Spinal cord (tissue), 9 donors: ENCODE measurements at regions not wholly inside any gene's neighbourhood (a gene's known extent, or its start where the extent isn't known, plus 50 kb on each side); places are given as distances from the start of the nearest gene placed in this dataset.

Experiments
- DNase-seq, 6 donors: peaks; one replicate each; pipeline versions ENCODE4 v3.0.0 to v3.0.0-alpha.2; 2013 to 2015; ENCODE audit warnings: low spot score in 6 of 6, low read depth in 4 of 6
- H3K27ac ChIP-seq: one replicate; pipeline ENCODE4 v1.5.1; 2013; ENCODE audit warnings: low read depth, low read length, control low read depth
- H3K27me3 ChIP-seq: one replicate; pipeline ENCODE4 v1.6.1; 2013; ENCODE audit warnings: low read length; ENCODE audit not compliant: control insufficient read depth, insufficient read depth
- H3K36me3 ChIP-seq: one replicate; pipeline ENCODE4 v1.6.1; 2013; ENCODE audit warnings: low read length; ENCODE audit not compliant: control insufficient read depth, insufficient read depth
- H3K4me1 ChIP-seq: one replicate; pipeline ENCODE4 v1.6.1; 2013; ENCODE audit warnings: low read length; ENCODE audit not compliant: control insufficient read depth, insufficient read depth
- H3K4me3 ChIP-seq: one replicate; pipeline ENCODE4 v1.5.1; 2013; ENCODE audit warnings: low read depth, low read length, control low read depth
- H3K9me3 ChIP-seq: one replicate; pipeline ENCODE4 v1.6.1; 2013; ENCODE audit warnings: low read length; ENCODE audit not compliant: control insufficient read depth, insufficient read depth
- WGBS: methylation state at CpG from one replicate; pipeline ENCODE4 v1.1.5; 2013; ENCODE audit warnings: missing lambda C conversion rate; ENCODE audit not compliant: insufficient coverage; 5-methylcytosine and 5-hydroxymethylcytosine counted together
- donor health status: healthy.

DNA sequence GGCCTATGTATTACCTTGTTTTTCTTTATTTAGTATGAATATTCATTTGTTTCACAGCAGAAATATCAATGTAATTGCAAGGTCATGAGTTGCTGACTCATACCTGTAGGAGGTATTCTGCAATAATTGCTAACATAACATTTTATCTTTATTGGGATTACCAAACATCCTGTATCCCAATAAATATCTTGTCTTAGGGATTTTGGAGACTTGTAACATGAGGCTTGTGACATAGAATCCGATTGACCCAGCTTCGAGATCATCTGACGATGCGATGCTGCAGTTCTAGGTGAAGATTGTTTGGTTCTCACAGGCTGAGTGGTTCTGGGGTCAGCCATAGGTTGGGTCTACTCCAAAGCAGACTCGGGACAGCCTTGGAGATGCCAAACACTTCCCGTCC lies 133.4 kb upstream of the RND3 start:
- DNase-seq = no peak
- Histone ChIP-seq H3K9me3 (no peaks in the 10 kb centered on the region), H3K36me3 (no peaks in the 10 kb centered on the region), H3K27ac (no peak overlapping the region), H3K4me1 (no peaks in the 10 kb centered on the region), H3K4me3 (no peak overlapping the region), H3K27me3 (no peaks in the 10 kb centered on the region)
- WGBS = 100% methylated on average over 5 of the region's 6 CpGs

DNA sequence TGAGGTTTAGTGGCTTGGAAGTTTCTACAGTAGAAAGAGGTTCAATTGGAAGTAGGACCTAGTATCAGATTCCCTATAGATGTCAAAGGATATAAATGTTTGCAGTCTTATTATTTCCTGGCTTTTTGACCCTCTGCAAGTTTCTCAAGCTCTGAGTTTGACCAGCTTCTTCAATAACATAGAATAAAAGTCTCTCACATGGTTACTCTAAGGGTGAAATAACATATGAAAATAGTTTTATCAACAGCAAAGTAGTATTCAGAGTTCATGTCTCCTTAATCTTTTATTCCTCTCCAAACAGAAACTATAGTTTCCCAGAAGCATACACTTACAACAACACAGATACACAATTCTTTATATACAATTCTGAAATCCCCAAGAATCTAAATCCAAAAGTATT lies 132.9 kb upstream of the RND3 start:
- Histone ChIP-seq H3K9me3 (no peaks in the 10 kb centered on the region), H3K4me1 (no peaks in the 10 kb centered on the region), H3K27me3 (no peaks in the 10 kb centered on the region), H3K4me3 (no peak overlapping the region), H3K27ac (no peak overlapping the region), H3K36me3 (no peaks in the 10 kb centered on the region)
- DNase-seq = no peak

DNA sequence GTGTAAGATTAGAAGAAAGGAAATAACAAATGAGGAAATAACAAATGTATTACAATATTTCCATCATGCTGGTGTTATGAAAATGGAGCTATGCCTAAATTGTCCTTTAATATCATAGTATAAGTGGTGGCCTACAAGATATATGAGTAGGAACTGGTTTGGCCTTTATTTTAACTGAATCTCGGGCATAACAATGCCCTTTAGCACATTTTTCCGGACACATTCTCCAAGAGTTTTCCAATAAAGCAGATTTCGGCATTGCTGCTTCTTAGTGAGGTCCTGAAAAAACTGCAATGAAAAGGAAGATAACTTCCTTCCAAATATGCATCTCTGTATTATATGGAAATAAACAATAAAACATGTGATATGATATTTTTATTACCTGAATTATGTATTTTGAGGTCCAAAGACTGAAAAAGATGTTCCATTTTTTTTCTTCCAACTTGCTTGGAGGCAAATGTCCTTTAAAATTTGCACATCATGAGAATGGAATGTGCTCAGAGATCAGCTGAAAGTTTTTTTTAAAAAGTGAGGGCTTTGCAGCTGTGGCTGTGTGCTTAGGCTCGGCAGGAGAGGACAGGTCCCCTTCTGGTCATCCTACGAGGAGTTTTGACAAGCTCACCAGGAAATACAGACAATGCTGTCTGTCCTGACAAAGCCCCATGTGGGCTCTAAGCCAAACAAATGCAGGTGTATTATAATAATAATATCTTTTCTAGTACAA lies 132.3 kb upstream of the RND3 start:
- 85% methylated on average over 3 of the region's 5 CpGs for WGBS
- no peaks in the 10 kb centered on the region for H3K9me3 ChIP-seq
- H3K4me1 ChIP-seq = no peaks in the 10 kb centered on the region
- no peak overlapping the region for H3K4me3 ChIP-seq
- no peak overlapping the region for H3K27ac ChIP-seq
- no peaks in the 10 kb centered on the region for H3K36me3 ChIP-seq
- no peaks in the 10 kb centered on the region for H3K27me3 ChIP-seq
- DNase-seq = peak in 1 of 6 donors; percentile 28

DNA sequence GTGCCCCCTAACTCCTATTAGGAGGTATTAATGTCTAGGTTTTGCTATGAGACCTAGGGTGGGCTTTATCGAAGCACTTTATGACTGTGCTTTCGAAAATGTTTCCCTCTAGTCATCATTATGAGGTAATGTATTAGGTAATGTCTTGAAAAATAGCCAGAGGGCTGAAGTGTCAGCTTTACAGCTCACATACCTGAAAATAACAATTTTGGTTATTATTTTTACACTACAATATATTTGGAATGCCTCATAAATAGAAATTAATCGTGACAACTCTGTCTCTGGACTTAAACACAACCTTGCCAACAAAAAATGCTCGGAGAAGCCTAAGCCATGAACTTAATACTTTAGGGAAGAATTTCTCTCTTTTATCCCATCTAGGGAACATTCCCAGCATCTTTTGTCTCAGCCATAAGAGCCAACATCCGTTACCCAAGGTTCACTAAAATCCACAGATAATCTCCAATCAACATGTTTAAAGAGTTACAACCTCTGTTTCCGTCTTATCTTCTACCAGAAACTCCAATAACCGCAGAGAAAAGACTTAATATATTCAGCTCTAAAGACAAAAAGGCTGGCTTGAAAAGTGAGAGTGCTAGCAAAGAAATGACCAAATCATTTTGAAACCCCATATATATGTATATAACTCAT lies 130.9 kb upstream of the RND3 start:
- H3K9me3 ChIP-seq = no peaks in the 10 kb centered on the region
- 100% methylated on average over 1 of the region's 7 CpGs for WGBS
- no peak overlapping the region for H3K4me3 ChIP-seq
- no peaks in the 10 kb centered on the region for H3K36me3 ChIP-seq
- no peaks in the 10 kb centered on the region for H3K4me1 ChIP-seq
- peak in 1 of 6 donors; percentile 16 for DNase-seq
- H3K27me3 ChIP-seq = no peaks in the 10 kb centered on the region
- no peak overlapping the region for H3K27ac ChIP-seq

DNA sequence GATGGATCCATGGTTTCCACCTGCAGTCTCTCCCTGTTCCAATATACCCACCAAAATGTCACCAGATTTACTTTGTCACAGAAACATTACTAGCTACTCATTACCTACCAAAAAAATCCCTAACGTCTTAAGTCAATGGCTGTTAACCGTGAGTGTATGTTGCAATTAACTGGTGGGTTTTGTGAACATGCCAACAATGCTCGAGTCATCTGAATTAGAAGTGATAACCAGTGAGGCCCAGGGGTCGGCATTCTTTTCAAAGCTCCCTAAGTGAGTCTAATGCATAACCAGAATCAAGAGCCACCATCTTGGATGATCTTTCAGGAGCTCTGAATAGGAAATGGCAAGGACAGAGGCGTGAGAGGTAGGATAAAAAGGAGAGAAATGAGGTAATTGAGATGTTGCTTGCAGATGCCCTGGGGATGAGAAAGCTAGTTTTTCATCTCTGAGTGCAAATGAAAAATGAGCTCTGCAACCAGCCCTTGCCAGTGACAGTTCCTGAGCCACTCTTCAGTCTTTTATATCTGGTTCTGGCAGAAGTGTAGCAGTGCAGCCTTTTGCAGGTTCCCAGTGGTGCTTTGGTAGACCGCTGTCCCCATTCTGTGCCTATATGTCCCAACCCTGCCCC lies 130.0 kb upstream of the RND3 start:
- Histone ChIP-seq H3K4me1 (no peaks in the 10 kb centered on the region), H3K9me3 (no peaks in the 10 kb centered on the region), H3K36me3 (no peaks in the 10 kb centered on the region), H3K4me3 (no peak overlapping the region), H3K27me3 (no peaks in the 10 kb centered on the region), H3K27ac (no peak overlapping the region)
- DNase-seq = no peak
- 100% methylated on average over 1 of the region's 6 CpGs for WGBS

DNA sequence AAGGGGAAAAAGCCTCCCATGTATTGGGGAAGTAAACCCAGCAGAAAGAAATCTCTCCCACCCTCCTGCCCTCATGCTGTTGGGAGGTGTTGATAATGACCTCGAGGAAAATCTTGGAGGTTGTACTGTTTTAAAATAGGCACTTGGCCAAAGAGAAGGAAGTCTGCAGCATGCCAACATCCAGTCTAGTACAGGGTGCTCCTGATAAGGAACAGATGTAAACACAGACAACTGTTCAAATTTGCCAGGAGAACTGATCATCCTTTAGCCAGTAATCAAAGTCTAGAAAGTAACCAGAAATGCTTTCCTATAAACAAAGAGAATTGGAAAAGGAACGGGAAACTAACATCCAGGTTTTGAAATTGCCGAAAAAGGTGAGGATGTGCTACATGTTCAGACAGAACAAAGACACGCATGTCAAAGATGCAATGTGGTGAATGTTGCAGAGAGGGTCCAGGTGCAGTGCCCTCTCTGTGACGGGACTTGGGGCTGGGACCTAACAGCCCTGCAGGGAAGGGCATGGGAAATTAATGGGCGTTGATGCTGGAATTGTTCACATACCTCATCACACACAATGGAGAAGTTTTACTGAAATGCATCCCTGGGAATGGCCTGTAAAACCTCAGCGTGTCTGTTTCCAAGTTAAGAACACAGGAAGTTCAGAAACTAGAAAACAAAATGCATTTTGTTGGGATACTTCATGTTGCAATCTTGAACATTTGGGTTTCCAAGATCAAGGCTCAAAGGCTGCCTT lies 125.7 kb upstream of the RND3 start:
- no peak overlapping the region for H3K27ac ChIP-seq
- no peak overlapping the region for H3K4me3 ChIP-seq
- no peak for DNase-seq
- WGBS = 90% methylated on average over 4 of the region's 7 CpGs
- no peaks in the 10 kb centered on the region for H3K27me3 ChIP-seq
- no peaks in the 10 kb centered on the region for H3K4me1 ChIP-seq
- no peaks in the 10 kb centered on the region for H3K36me3 ChIP-seq
- H3K9me3 ChIP-seq = no peaks in the 10 kb centered on the region

DNA sequence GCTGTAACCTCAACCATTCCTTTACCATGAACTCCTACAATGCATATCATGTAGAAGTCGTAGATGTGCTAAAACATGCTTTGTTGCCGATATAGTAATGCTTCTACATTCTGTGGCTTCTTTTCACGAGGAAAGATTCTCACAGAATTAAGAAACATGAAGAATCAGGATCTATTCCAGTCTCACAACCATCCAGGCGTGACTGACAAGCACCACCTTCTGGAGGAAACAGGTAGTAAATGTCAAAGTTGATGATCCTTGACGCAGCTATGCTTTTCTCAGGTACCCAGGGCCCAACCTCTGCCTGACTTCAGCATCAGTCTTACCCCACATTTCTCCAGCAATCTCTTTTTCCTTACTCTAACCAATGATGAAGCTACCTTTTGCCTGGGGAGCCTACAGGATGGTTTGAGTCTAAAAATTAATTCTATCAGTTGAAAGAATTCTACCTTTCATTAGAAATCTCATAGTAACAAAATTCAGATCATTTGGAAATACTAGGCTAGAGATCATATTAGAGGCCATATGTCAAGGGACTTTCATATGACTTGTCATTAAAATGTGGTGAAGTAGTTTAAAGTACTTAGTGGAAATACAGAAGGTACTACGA lies 123.3 kb upstream of the RND3 start:
- Histone ChIP-seq H3K9me3 (no peaks in the 10 kb centered on the region), H3K27me3 (no peaks in the 10 kb centered on the region), H3K36me3 (no peaks in the 10 kb centered on the region), H3K27ac (no peak overlapping the region), H3K4me3 (no peak overlapping the region), H3K4me1 (no peaks in the 10 kb centered on the region)
- WGBS = 60% methylated on average over 1 of the region's 6 CpGs
- peak in 1 of 6 donors; percentile 27 for DNase-seq

DNA sequence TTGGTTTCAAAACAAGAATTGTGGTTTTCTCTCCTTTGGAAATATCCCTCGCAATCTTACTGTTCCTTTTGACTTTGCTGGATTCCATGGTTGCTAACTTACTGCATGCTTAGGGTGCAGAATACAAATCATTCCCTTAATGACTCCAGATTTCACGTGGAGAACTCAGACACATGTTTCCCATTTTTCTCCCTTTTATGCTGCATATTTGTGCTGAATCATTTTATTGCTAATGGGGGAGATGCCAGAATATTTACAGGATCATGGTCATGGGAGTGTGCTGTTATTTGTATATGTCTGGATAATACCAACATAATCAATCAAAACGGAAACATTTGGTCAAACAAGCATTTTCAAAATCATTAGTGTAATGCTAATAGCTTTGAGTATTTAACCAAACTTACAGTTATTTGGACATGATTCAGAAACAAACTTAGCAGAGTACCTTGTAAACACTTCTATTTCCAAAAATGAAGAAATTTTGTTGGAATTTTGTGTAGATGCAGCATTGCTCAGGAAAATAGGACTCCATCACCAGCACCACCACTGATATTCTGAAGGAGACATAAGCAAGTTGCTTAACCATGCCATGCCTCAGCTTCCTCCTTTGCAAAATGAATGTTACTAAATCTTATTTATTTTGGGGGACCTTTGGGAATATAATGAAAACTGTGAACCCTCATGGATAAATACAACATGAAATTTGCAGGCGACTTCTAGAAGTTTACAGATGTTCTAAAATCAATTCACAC lies 122.5 kb upstream of the RND3 start:
- Histone ChIP-seq H3K27ac (no peak overlapping the region), H3K4me1 (no peaks in the 10 kb centered on the region), H3K9me3 (no peaks in the 10 kb centered on the region), H3K27me3 (no peaks in the 10 kb centered on the region), H3K36me3 (no peaks in the 10 kb centered on the region), H3K4me3 (no peak overlapping the region)
- DNase-seq = peak in 1 of 6 donors; percentile 43
- no CpG with 5 or more reads among the region's 4 CpGs for WGBS

DNA sequence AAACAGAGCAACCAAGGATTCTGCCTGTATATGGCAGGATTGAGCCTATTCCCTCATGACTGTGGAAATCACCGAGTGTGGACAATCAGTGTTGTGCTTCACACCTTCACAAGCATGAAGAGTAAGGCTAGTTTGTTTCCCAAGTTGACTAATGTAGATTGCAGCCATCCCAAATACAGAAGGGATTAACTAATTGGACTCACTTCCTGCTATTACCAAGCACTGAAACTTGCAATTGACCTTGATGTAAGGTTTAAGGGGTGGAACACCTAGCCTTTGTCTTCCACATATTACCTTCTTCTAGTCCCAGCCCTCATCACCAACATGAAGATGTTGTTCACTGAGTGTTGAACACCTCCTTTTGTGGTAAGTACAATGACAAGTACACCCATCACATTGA lies 120.9 kb upstream of the RND3 start:
- H3K4me3 ChIP-seq = no peak overlapping the region
- 100% methylated on average over 1 of the region's 1 CpG for WGBS

More for the DNA sequence above, 120.9 kb upstream of the RND3 start:
- Histone ChIP-seq H3K27me3 (no peaks in the 10 kb centered on the region), H3K36me3 (no peaks in the 10 kb centered on the region), H3K4me1 (no peaks in the 10 kb centered on the region), H3K27ac (no peak overlapping the region), H3K9me3 (no peaks in the 10 kb centered on the region)
- DNase-seq = no peak
